K562 (cell line): ENCODE measurements at regions not wholly inside any gene's neighbourhood (a gene's known extent, or its start where the extent isn't known, plus 50 kb on each side); places are given as distances from the start of the nearest gene placed in this dataset.

Experiments used
- ATAC-seq: fragments of 200-7000 bp; cut with Tn5 transposase; 3 replicates; pipeline ENCODE4 v1.9.1; 2020; ENCODE audit warnings: moderate library complexity
- BruUV-seq: library from RNA; stranded (reverse); fragments of 400-500 nt; replicated peaks from 2 replicates; lab custom pipeline; 2021; lab: Mats Ljungman, UMichigan
- CTCF ChIA-PET: fragments of 300-600 bp; formaldehyde crosslinking; extraction: SDS; loops from one replicate; lab custom pipeline; 2021; ENCODE audit warnings: low intra/inter-chr PET ratio; lab: Yijun Ruan, JAX
- POLR2A ChIA-PET: fragments of 300-600, 350-650 bp; sonication (Branson Sonifier 250); formaldehyde crosslinking; extraction: SDS; loops from one replicate; lab custom pipeline; 2021; ENCODE audit warnings: antibody characterized with exemption, inconsistent platforms; lab: Yijun Ruan, JAX
- DNase-seq, 4 experiments: peaks; one replicate each; pipeline versions ENCODE4 v3.0.0 to v3.0.0-alpha.2; 2011 to 2018; ENCODE audit warnings: low spot score in 3 of 4, mixed read lengths in 3 of 4; ENCODE audit errors: extremely low read depth in 1 of 4
- FAIRE-seq: peaks from 2 replicates; lab custom pipeline; 2011; peaks lifted over from hg19 to GRCh38; lab: Jason Lieb, UNC
- H2AFZ ChIP-seq: 2 replicates; pipeline ENCODE4 v1.6.0; 2011; ENCODE audit warnings: low read depth, low read length, control low read depth, inconsistent platforms
- H3K27ac ChIP-seq: fragments of 200-600 bp; 3 replicates; pipeline ENCODE4 v1.8.0; 2011; ENCODE audit warnings: low read depth, mild to moderate bottlenecking, control low read depth, inconsistent platforms, low read length, moderate library complexity, mixed read lengths; ENCODE audit errors: extremely low read depth
- H3K27me3 ChIP-seq, 2 experiments: fragments of 300-600 bp in 1 of 2; 2 replicates in 1 of 2; 3 replicates in 1 of 2; pipeline versions ENCODE4 v1.6.0 to v1.8.0; 2011; ENCODE audit warnings: inconsistent platforms in 2 of 2, low read length in 2 of 2, mild to moderate bottlenecking in 1 of 2, mixed read lengths in 1 of 2, moderate library complexity in 1 of 2; ENCODE audit not compliant: control insufficient read depth in 2 of 2, insufficient read depth in 2 of 2
- H3K36me3 ChIP-seq: fragments of 300-600 bp; 3 replicates; pipeline ENCODE4 v1.8.0; 2011; ENCODE audit warnings: mild to moderate bottlenecking, low read length, inconsistent platforms; ENCODE audit not compliant: control insufficient read depth, insufficient read depth
- H3K4me1 ChIP-seq, 2 experiments: fragments of 200-600 bp in 1 of 2; replicated peaks in 1 of 2; 2 replicates in 1 of 2; 3 replicates in 1 of 2; pipeline versions ENCODE4 v1.5.1 to v1.8.0; 2011; ENCODE audit warnings: inconsistent platforms in 2 of 2, low read length in 2 of 2, mild to moderate bottlenecking in 1 of 2, mixed read lengths in 1 of 2, moderate library complexity in 1 of 2; ENCODE audit not compliant: control insufficient read depth in 2 of 2, insufficient read depth in 2 of 2
- H3K4me2 ChIP-seq: 2 replicates; pipeline ENCODE4 v1.6.1; 2011; ENCODE audit warnings: low read length, control low read depth, inconsistent platforms, mixed read lengths; ENCODE audit not compliant: insufficient read depth
- H3K4me3 ChIP-seq: fragments of 200-600 bp; sonication (generic), shearing (Covaris generic); 2 replicates; pipeline ENCODE4 v1.5.1; 2016; ENCODE audit warnings: control low read depth, inconsistent platforms
- H3K79me2 ChIP-seq: fragments of 200-600 bp; 3 replicates; pipeline ENCODE4 v1.8.0; 2011; ENCODE audit warnings: low read length, inconsistent platforms; ENCODE audit not compliant: control insufficient read depth, insufficient read depth
- H3K9ac ChIP-seq, 2 experiments: 2 replicates each; pipeline versions ENCODE4 v1.6.0 to v1.6.1; 2011; ENCODE audit warnings: low read depth in 2 of 2, low read length in 2 of 2, control low read depth in 1 of 2, inconsistent platforms in 1 of 2, mild to moderate bottlenecking in 1 of 2, mixed read lengths in 1 of 2; ENCODE audit not compliant: insufficient read depth in 1 of 2
- H3K9me1 ChIP-seq: one replicate; pipeline ENCODE4 v1.6.0; 2011; ENCODE audit warnings: inconsistent platforms, mild to moderate bottlenecking, low read length, moderate library complexity; ENCODE audit not compliant: control insufficient read depth, insufficient read depth
- H3K9me3 ChIP-seq: replicated peaks from 2 replicates; pipeline ENCODE4 v1.5.1; 2011; ENCODE audit warnings: low read depth, low read length, inconsistent platforms; ENCODE audit not compliant: control insufficient read depth, insufficient read depth
- H4K20me1 ChIP-seq: replicated peaks from 2 replicates; pipeline ENCODE4 v1.6.1; 2011; ENCODE audit warnings: low read length, inconsistent platforms, mixed read lengths; ENCODE audit not compliant: control insufficient read depth, insufficient read depth
- GATAD2B ChIP-seq: fragments of 450-650 bp; IDR thresholded peaks from 2 replicates; pipeline ENCODE4 v1.6.1; 2017; ENCODE audit warnings: mild to moderate bottlenecking, borderline replicate concordance
- HMGN3 ChIP-seq: IDR thresholded peaks from 2 replicates; pipeline ENCODE4 v1.6.1; 2011; ENCODE audit warnings: borderline replicate concordance, low read depth, mild to moderate bottlenecking, mixed read lengths, low read length; ENCODE audit not compliant: insufficient read length; ENCODE audit errors: extremely low read depth
- MAFG ChIP-seq: fragments of 450-650 bp; conservative IDR thresholded peaks from 2 replicates; pipeline ENCODE4 v1.6.1; 2016; ENCODE audit warnings: missing genetic modification characterization, missing compliant biosample characterization
- PRMT5 ChIP-seq: sonication (generic); formaldehyde crosslinking; IDR thresholded peaks from 2 replicates; pipeline ENCODE4 v1.5.0; 2020; ENCODE audit warnings: missing genetic modification reagents
- SMAD3 ChIP-seq: fragments of 450-650 bp; formaldehyde crosslinking; conservative IDR thresholded peaks from 2 replicates; pipeline ENCODE4 v1.4.0; 2020; ENCODE audit warnings: mild to moderate bottlenecking
- SRSF7 ChIP-seq: fragments of 200-400 bp; formaldehyde crosslinking; optimal IDR thresholded peaks from 2 replicates; pipeline ENCODE3; 2017; ENCODE audit warnings: mild to moderate bottlenecking, low read depth, low read length
- ZC3H4 ChIP-seq: sonication (generic); formaldehyde crosslinking; IDR thresholded peaks from 2 replicates; pipeline ENCODE4 v1.9.0; 2021; ENCODE audit warnings: missing genetic modification reagents, borderline replicate concordance
- ZNF217 ChIP-seq: sonication (generic); formaldehyde crosslinking; IDR thresholded peaks from 2 replicates; pipeline ENCODE4 v1.8.0; 2022; ENCODE audit warnings: mild to moderate bottlenecking, missing genetic modification reagents
- ZNF282 ChIP-seq: sonication (generic); formaldehyde crosslinking; IDR thresholded peaks from 2 replicates; pipeline ENCODE4 v1.8.1; 2023; ENCODE audit warnings: missing genetic modification reagents
- WGBS: fragments of 100-300 bp; shearing (Covaris generic); methylation state at CpG from one replicate; pipeline ENCODE4 v1.1.6; 2016; ENCODE audit warnings: low coverage, mixed read lengths; ENCODE audit not compliant: insufficient coverage; ENCODE audit errors: missing lambda C conversion rate; 5-methylcytosine and 5-hydroxymethylcytosine counted together
- in situ Hi-C: fragments of 300-500 bp; cut with MboI; formaldehyde crosslinking; loops from 4 replicates; pipeline ENCODE4 v1.15.0; 2018; ENCODE audit warnings: inconsistent platforms, mixed read lengths
- intact Hi-C: fragments of 100-400 bp; cut with micrococcal nuclease; formaldehyde crosslinking; loops from 2 replicates; pipeline ENCODE4 v1.14.2; 2022
- TF ChIP-seq, protein P1 (sequence below): sonication (generic); formaldehyde crosslinking; IDR thresholded peaks from 2 replicates; pipeline ENCODE4 v1.8.0; 2022; ENCODE audit warnings: missing genetic modification reagents, mild to moderate bottlenecking, borderline replicate concordance
- TF ChIP-seq, protein P2 (sequence below): fragments of 450-650 bp; IDR thresholded peaks from 2 replicates; pipeline ENCODE4 v1.6.1; 2017; ENCODE audit warnings: antibody characterized with exemption

DNA sequence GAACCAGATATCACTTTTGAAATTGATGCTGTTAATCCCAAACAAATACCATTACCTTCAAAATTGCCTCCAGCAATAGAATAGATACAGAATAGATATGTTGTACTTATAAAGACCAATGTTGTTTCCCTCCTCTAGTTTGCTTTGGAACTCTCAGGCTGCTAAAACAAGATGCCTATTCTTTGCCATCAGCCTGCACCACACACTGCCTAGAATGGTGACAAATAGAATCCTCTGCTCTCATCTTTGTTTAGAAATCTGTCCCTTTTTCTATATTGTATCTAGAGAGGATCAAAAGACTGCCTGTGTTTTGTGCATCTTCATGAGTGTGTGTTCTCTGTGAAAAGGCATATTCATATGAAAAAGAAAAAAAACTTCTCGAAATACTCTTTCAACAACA, 349.2 kb upstream of the CCDC54 start:
- TF ChIP-seq ZC3H4 (CRISPR knock-in tag): no peak
- no peak for TF ChIP-seq ZNF217
- TF ChIP-seq HMGN3: no peak
- TF ChIP-seq SMAD3 (CRISPR knock-in tag): no peak
- TF ChIP-seq, protein P1, sequence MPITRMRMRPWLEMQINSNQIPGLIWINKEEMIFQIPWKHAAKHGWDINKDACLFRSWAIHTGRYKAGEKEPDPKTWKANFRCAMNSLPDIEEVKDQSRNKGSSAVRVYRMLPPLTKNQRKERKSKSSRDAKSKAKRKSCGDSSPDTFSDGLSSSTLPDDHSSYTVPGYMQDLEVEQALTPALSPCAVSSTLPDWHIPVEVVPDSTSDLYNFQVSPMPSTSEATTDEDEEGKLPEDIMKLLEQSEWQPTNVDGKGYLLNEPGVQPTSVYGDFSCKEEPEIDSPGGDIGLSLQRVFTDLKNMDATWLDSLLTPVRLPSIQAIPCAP (CRISPR knock-in tag): no peak
- no peak for TF ChIP-seq GATAD2B
- TF ChIP-seq MAFG (tag): no peak
- TF ChIP-seq, protein P2, sequence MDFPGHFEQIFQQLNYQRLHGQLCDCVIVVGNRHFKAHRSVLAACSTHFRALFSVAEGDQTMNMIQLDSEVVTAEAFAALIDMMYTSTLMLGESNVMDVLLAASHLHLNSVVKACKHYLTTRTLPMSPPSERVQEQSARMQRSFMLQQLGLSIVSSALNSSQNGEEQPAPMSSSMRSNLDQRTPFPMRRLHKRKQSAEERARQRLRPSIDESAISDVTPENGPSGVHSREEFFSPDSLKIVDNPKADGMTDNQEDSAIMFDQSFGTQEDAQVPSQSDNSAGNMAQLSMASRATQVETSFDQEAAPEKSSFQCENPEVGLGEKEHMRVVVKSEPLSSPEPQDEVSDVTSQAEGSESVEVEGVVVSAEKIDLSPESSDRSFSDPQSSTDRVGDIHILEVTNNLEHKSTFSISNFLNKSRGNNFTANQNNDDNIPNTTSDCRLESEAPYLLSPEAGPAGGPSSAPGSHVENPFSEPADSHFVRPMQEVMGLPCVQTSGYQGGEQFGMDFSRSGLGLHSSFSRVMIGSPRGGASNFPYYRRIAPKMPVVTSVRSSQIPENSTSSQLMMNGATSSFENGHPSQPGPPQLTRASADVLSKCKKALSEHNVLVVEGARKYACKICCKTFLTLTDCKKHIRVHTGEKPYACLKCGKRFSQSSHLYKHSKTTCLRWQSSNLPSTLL: no peak
- TF ChIP-seq SRSF7: no peak
- TF ChIP-seq ZNF282 (CRISPR knock-in tag): no peak
- TF ChIP-seq PRMT5 (CRISPR knock-in tag): no peak
- TF ChIP-seq, all 486 proteins: peak for 0
- H3K4me3 ChIP-seq: no peak overlapping the region
- FAIRE-seq (no peak), DNase-seq (no peak), ATAC-seq (no peak)
- no peaks in the 10 kb centered on the region for H3K4me1 ChIP-seq
- H3K27me3 ChIP-seq: no peaks in the 10 kb centered on the region
- ChIA-PET POLR2A (no interaction called here), CTCF (no interaction called here)
- H3K9ac ChIP-seq: no peak overlapping the region
- H3K9me1 ChIP-seq: no peaks in the 10 kb centered on the region
- H3K79me2 ChIP-seq: no peaks in the 10 kb centered on the region
- H2AFZ ChIP-seq: no peak overlapping the region
- intact Hi-C loops: no loop called here
- H3K9me3 ChIP-seq: no peaks in the 10 kb centered on the region
- no TSS peak for BruUV-seq
- in situ Hi-C loops: no loop called here
- no peaks in the 10 kb centered on the region for H3K36me3 ChIP-seq
- H4K20me1 ChIP-seq: no peaks in the 10 kb centered on the region
- no peak overlapping the region for H3K4me2 ChIP-seq
- no peak overlapping the region for H3K27ac ChIP-seq
- 0% methylated on average over 1 of the region's 1 CpG for WGBS
